ENCODE measurements at regions not wholly inside any gene's neighbourhood (a gene's known extent, or its start where the extent isn't known, plus 50 kb on each side); places are given as distances from the start of the nearest gene placed in this dataset.

DNA sequence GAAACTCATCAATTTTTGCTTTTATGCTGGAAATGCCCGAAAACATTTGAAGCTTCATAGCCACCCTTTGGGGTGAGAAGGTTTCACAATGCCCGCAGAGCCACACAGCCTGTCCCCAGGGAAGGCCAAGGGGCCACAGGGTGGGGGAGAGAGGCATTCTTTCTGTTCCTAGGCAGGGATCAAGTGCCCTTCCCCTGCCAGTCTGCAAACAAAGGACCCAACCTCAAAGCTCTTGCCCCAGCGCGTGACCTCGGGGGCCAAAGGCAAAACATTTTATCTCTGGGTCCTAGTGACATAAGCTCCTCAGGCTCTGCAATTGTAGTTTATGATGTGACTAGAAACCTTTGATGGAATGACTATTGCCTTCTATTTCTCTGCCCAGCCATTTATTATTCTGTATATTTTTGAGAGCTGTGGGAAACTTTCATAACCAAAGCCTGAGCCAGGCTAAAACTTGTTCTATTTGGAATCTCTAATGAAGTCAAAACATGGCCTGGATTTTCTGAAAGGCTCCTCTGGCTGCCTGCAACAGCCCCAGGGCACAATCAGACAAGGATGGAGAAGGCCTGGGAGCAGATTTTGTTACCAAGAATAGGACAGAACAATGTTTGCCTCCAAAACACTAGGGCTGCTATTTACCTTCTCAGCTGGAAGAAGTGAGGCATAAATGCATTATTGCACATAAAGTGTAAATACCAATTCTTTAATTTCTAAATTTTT is 137.2 kb upstream of the KCTD1 start:
- TF ChIP-seq, protein P1, sequence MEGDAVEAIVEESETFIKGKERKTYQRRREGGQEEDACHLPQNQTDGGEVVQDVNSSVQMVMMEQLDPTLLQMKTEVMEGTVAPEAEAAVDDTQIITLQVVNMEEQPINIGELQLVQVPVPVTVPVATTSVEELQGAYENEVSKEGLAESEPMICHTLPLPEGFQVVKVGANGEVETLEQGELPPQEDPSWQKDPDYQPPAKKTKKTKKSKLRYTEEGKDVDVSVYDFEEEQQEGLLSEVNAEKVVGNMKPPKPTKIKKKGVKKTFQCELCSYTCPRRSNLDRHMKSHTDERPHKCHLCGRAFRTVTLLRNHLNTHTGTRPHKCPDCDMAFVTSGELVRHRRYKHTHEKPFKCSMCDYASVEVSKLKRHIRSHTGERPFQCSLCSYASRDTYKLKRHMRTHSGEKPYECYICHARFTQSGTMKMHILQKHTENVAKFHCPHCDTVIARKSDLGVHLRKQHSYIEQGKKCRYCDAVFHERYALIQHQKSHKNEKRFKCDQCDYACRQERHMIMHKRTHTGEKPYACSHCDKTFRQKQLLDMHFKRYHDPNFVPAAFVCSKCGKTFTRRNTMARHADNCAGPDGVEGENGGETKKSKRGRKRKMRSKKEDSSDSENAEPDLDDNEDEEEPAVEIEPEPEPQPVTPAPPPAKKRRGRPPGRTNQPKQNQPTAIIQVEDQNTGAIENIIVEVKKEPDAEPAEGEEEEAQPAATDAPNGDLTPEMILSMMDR (IDR thresholded peaks at IDR 0.05; ENCODE audit: low read depth, low read length, poor library complexity, severe bottlenecking): no peak
- TF ChIP-seq EZH2phosphoT487 (IDR thresholded peaks at IDR 0.05; ENCODE audit: borderline replicate concordance, low read length): no peak
